ENCODE measurements at regions not wholly inside any gene's neighbourhood (a gene's known extent, or its start where the extent isn't known, plus 50 kb on each side); places are given as distances from the start of the nearest gene placed in this dataset.

GRCh38 chr5:74342948-74343682 lies 297.4 kb downstream of the ENC1 start:
- no peak for DNase-seq (ENCODE audit: low read depth)

- no peak for DNase-seq (ENCODE audit: low read depth)
These were observed 298.3 kb downstream of the ENC1 start for GRCh38 chr5:74342182-74342581.

- no peak for DNase-seq (ENCODE audit: low read depth)
These were observed 299.3 kb downstream of the ENC1 start for GRCh38 chr5:74341221-74341620.

GRCh38 chr5:74340476-74340875 lies 300.1 kb downstream of the ENC1 start:
- no peak for DNase-seq (ENCODE audit: low read depth)

- DNase-seq (ENCODE audit: low read depth) = no peak
These were observed 302.6 kb downstream of the ENC1 start for GRCh38 chr5:74337984-74338310.

GRCh38 chr5:74337254-74337983 lies 303.1 kb downstream of the ENC1 start:
- no peak for DNase-seq (ENCODE audit: low read depth)

- no peak for DNase-seq (ENCODE audit: low read depth)
These were observed 304.2 kb downstream of the ENC1 start for GRCh38 chr5:74336297-74336696.

- no peak for DNase-seq (ENCODE audit: low read depth)
These were observed 305.7 kb downstream of the ENC1 start for GRCh38 chr5:74334762-74335384.

- DNase-seq (ENCODE audit: low read depth) = no peak
These were observed 306.3 kb downstream of the ENC1 start for GRCh38 chr5:74334062-74334761.

- DNase-seq (ENCODE audit: low read depth) = no peak
These were observed 307.1 kb downstream of the ENC1 start for GRCh38 chr5:74333430-74333829.

GRCh38 chr5:74332682-74333081 lies 307.8 kb downstream of the ENC1 start:
- DNase-seq (ENCODE audit: low read depth) = no peak

GRCh38 chr5:74332006-74332405 lies 308.5 kb downstream of the ENC1 start:
- DNase-seq (ENCODE audit: low read depth) = no peak

- DNase-seq (ENCODE audit: low read depth) = no peak
These were observed 312.3 kb downstream of the ENC1 start for GRCh38 chr5:74328221-74328630.

- DNase-seq (ENCODE audit: low read depth) = no peak
These were observed 313.2 kb downstream of the ENC1 start for GRCh38 chr5:74327339-74327685.

- DNase-seq (ENCODE audit: low read depth) = peak; percentile 55
These were observed 313.8 kb downstream of the ENC1 start for GRCh38 chr5:74326571-74327338.

- DNase-seq (ENCODE audit: low read depth) = no peak
These were observed 314.7 kb downstream of the ENC1 start for GRCh38 chr5:74325866-74326265.

GRCh38 chr5:74324556-74324955 lies 316.0 kb downstream of the ENC1 start:
- DNase-seq (ENCODE audit: low read depth) = no peak

GRCh38 chr5:74322944-74323343 lies 317.6 kb downstream of the ENC1 start:
- DNase-seq (ENCODE audit: low read depth) = no peak

GRCh38 chr5:74322191-74322590 lies 318.3 kb downstream of the ENC1 start:
- DNase-seq (ENCODE audit: low read depth) = no peak

GRCh38 chr5:74321326-74321725 lies 319.2 kb downstream of the ENC1 start:
- DNase-seq (ENCODE audit: low read depth) = no peak

GRCh38 chr5:74320526-74320925 lies 320.0 kb downstream of the ENC1 start:
- no peak for DNase-seq (ENCODE audit: low read depth)

- no peak for DNase-seq (ENCODE audit: low read depth)
These were observed 321.5 kb downstream of the ENC1 start for GRCh38 chr5:74319076-74319475.

All from stimulated activated CD8-positive, alpha-beta memory T cell treated with anti-CD3 and anti-CD28 coated beads, Interleukin-4, amount 100 ng/mL, for 24 hours (primary cell).